HEK293 (cell line): ENCODE measurements at regions not wholly inside any gene's neighbourhood (a gene's known extent, or its start where the extent isn't known, plus 50 kb on each side); places are given as distances from the start of the nearest gene placed in this dataset.

ENCODE experiments used
- CTCF ChIA-PET: fragments of 350-600 bp; formaldehyde crosslinking; extraction: SDS; loops from one replicate; lab custom pipeline; 2021; ENCODE audit warnings: antibody characterized with exemption; lab: Yijun Ruan, JAX
- POLR2A ChIA-PET: fragments of 300-600 bp; formaldehyde crosslinking; extraction: SDS; loops from one replicate; lab custom pipeline; 2020; ENCODE audit warnings: antibody characterized with exemption, inconsistent platforms; lab: Yijun Ruan, JAX
- H3K27ac ChIP-seq: fragments of 200-500 bp; sonication (Bioruptor generic); 2 replicates; pipeline ENCODE4 v1.5.1; 2014; ENCODE audit warnings: low read depth, low read length, control low read depth, inconsistent platforms; ENCODE audit errors: extremely low read depth
- H3K36me3 ChIP-seq, 2 experiments: fragments of 200-500 bp in 1 of 2; sonication (Bioruptor generic) in 1 of 2; 1 replicate in 1 of 2; 2 replicates in 1 of 2; pipeline ENCODE4 v1.5.1; 2014 to 2017; ENCODE audit warnings: inconsistent platforms in 2 of 2, low read length in 2 of 2; ENCODE audit not compliant: control insufficient read depth in 2 of 2, insufficient read depth in 1 of 2
- H3K4me1 ChIP-seq: fragments of 200-500 bp; sonication (Bioruptor generic); 2 replicates; pipeline ENCODE4 v1.5.1; 2014; ENCODE audit warnings: mild to moderate bottlenecking, low read length, inconsistent platforms; ENCODE audit not compliant: control insufficient read depth, insufficient read depth
- H3K4me3 ChIP-seq: 2 replicates; pipeline ENCODE4 v1.5.1; 2011; ENCODE audit warnings: low read depth, mild to moderate bottlenecking, control low read depth, low read length, moderate library complexity
- H3K9me3 ChIP-seq: fragments of 200-500 bp; sonication (Bioruptor generic); 2 replicates; pipeline ENCODE4 v1.5.1; 2014; ENCODE audit warnings: low read depth, low read length, inconsistent platforms; ENCODE audit not compliant: control insufficient read depth, insufficient read depth
- GLIS2 ChIP-seq: fragments of 450-650 bp; formaldehyde crosslinking; IDR thresholded peaks from 2 replicates; pipeline ENCODE4 v1.5.1; 2016; ENCODE audit warnings: missing biosample characterization, missing genetic modification characterization
- KLF10 ChIP-seq: fragments of 450-650 bp; IDR thresholded peaks from 2 replicates; pipeline ENCODE4 v1.5.1; 2018; ENCODE audit warnings: missing biosample characterization, mild to moderate bottlenecking, missing genetic modification characterization
- MEIS1 ChIP-seq: sonication (generic); formaldehyde crosslinking; IDR thresholded peaks from 2 replicates; pipeline ENCODE4 v1.8.1; 2022; ENCODE audit warnings: missing genetic modification reagents, mild to moderate bottlenecking, borderline replicate concordance
- WT1 ChIP-seq: fragments of 450-650 bp; formaldehyde crosslinking; IDR thresholded peaks from 2 replicates; pipeline ENCODE4 v1.5.1; 2016; ENCODE audit warnings: missing biosample characterization, missing genetic modification characterization
- ZBTB7A ChIP-seq: fragments of 450-650 bp; formaldehyde crosslinking; IDR thresholded peaks from 2 replicates; pipeline ENCODE4 v1.5.1; 2016; ENCODE audit warnings: low read depth, missing biosample characterization, missing genetic modification characterization
- ZNF133 ChIP-seq: fragments of 450-650 bp; formaldehyde crosslinking; IDR thresholded peaks from 2 replicates; pipeline ENCODE4 v1.5.1; 2016; ENCODE audit warnings: missing biosample characterization, missing genetic modification characterization
- ZNF202 ChIP-seq: fragments of 450-650 bp; formaldehyde crosslinking; IDR thresholded peaks from 2 replicates; pipeline ENCODE4 v1.5.1; 2016; ENCODE audit warnings: missing biosample characterization, missing genetic modification characterization, borderline replicate concordance
- ZNF211 ChIP-seq: fragments of 450-650 bp; formaldehyde crosslinking; IDR thresholded peaks from 2 replicates; pipeline ENCODE4 v1.5.1; 2016; ENCODE audit warnings: low read depth, missing biosample characterization, missing genetic modification characterization
- ZNF221 ChIP-seq: fragments of 450-650 bp; formaldehyde crosslinking; IDR thresholded peaks from 2 replicates; pipeline ENCODE4 v1.5.1; 2017; ENCODE audit warnings: missing biosample characterization, missing genetic modification characterization, borderline replicate concordance
- ZNF239 ChIP-seq: fragments of 450-650 bp; formaldehyde crosslinking; IDR thresholded peaks from 2 replicates; pipeline ENCODE4 v1.5.1; 2016; ENCODE audit warnings: missing biosample characterization, missing genetic modification characterization
- ZNF292 ChIP-seq: fragments of 450-650 bp; formaldehyde crosslinking; IDR thresholded peaks from 2 replicates; pipeline ENCODE4 v1.5.1; 2016; ENCODE audit warnings: low read depth, missing biosample characterization, missing genetic modification characterization, borderline replicate concordance
- ZNF394 ChIP-seq: fragments of 450-650 bp; formaldehyde crosslinking; IDR thresholded peaks from 2 replicates; pipeline ENCODE4 v1.5.1; 2016; ENCODE audit warnings: missing biosample characterization, missing genetic modification characterization, mild to moderate bottlenecking, moderate library complexity, borderline replicate concordance
- ZNF544 ChIP-seq: fragments of 450-650 bp; formaldehyde crosslinking; IDR thresholded peaks from 2 replicates; pipeline ENCODE4 v1.5.0; 2017; ENCODE audit warnings: missing biosample characterization, missing genetic modification characterization
- ZNF560 ChIP-seq: fragments of 450-650 bp; formaldehyde crosslinking; IDR thresholded peaks from 2 replicates; pipeline ENCODE4 v1.5.1; 2017; ENCODE audit warnings: missing biosample characterization, missing genetic modification characterization, borderline replicate concordance
- ZNF626 ChIP-seq: fragments of 450-650 bp; sonication (Bioruptor Pico); formaldehyde crosslinking; IDR thresholded peaks from 2 replicates; pipeline ENCODE4 v1.5.1; 2018; ENCODE audit warnings: missing biosample characterization, missing genetic modification characterization, inconsistent platforms
- TF ChIP-seq, protein P1 (sequence below): fragments of 450-650 bp; formaldehyde crosslinking; IDR thresholded peaks from 2 replicates; pipeline ENCODE4 v1.5.1; 2016; ENCODE audit warnings: missing biosample characterization, missing genetic modification characterization, borderline replicate concordance
- TF ChIP-seq, protein P2 (sequence below): fragments of 450-650 bp; formaldehyde crosslinking; IDR thresholded peaks from 2 replicates; pipeline ENCODE4 v1.5.1; 2016; ENCODE audit warnings: missing biosample characterization, missing genetic modification characterization
- TF ChIP-seq, protein P3 (sequence below): fragments of 450-650 bp; formaldehyde crosslinking; IDR thresholded peaks from 2 replicates; pipeline ENCODE4 v1.5.1; 2017; ENCODE audit warnings: missing biosample characterization, missing genetic modification characterization
- TF ChIP-seq, protein P4 (sequence below): fragments of 450-650 bp; formaldehyde crosslinking; IDR thresholded peaks from 2 replicates; pipeline ENCODE4 v1.5.0; 2017; ENCODE audit warnings: missing biosample characterization, missing genetic modification characterization, borderline replicate concordance
- TF ChIP-seq, protein P5 (sequence below): fragments of 450-650 bp; formaldehyde crosslinking; IDR thresholded peaks from 2 replicates; pipeline ENCODE4 v1.5.1; 2016; ENCODE audit warnings: missing biosample characterization, missing genetic modification characterization, low read depth
- TF ChIP-seq, protein P6 (sequence below): fragments of 450-650 bp; formaldehyde crosslinking; IDR thresholded peaks from 2 replicates; pipeline ENCODE4 v1.5.1; 2016; ENCODE audit warnings: missing biosample characterization, missing genetic modification characterization

DNA sequence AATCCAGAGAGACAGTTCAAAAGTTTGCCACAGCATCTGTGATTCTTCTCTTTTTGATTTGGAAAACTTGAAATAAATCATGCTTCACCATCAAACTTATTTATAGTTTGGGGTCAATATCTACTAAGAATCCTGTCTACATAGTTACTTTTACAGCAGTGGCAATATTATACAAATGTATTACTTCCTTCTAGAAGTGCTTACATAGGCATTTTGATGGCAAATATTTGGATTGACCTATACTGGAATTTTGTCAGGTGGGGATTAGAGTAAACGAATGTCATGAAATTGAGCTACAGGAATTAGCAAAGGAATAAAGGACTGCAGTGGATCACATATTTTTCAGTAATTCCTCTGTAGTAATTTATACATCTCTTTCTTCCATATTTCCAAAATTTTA is 1885.5 kb upstream of the ADGRL3 start (continued):
- TF ChIP-seq, protein P1, sequence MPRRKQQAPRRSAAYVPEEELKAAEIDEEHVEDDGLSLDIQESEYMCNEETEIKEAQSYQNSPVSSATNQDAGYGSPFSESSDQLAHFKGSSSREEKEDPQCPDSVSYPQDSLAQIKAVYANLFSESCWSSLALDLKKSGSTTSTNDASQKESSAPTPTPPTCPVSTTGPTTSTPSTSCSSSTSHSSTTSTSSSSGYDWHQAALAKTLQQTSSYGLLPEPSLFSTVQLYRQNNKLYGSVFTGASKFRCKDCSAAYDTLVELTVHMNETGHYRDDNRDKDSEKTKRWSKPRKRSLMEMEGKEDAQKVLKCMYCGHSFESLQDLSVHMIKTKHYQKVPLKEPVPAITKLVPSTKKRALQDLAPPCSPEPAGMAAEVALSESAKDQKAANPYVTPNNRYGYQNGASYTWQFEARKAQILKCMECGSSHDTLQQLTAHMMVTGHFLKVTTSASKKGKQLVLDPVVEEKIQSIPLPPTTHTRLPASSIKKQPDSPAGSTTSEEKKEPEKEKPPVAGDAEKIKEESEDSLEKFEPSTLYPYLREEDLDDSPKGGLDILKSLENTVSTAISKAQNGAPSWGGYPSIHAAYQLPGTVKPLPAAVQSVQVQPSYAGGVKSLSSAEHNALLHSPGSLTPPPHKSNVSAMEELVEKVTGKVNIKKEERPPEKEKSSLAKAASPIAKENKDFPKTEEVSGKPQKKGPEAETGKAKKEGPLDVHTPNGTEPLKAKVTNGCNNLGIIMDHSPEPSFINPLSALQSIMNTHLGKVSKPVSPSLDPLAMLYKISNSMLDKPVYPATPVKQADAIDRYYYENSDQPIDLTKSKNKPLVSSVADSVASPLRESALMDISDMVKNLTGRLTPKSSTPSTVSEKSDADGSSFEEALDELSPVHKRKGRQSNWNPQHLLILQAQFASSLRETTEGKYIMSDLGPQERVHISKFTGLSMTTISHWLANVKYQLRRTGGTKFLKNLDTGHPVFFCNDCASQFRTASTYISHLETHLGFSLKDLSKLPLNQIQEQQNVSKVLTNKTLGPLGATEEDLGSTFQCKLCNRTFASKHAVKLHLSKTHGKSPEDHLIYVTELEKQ (tag by site-specific recombination) = no peak

DNA sequence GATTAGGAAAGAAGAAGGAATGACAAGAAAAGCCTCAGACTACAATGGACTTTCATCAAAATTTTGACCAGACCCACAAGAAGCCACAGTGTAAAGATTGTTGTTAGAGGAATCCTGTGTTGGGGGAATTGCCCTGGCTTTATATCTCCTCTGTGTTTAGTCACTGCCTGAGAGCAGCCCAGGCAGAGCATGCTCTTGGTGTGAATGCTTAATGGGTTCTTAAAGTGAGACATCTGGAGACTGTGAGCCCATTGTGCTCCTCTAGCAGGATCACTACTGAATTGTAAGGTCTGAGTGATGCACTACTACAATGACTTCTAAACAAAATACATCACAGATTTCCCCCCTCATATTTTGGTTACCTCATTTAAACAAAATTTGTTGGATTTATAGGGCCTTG is 1860.5 kb upstream of the ADGRL3 start:
- ChIA-PET POLR2A (no interaction called here), CTCF (no interaction called here)
- Histone ChIP-seq H3K27ac (no peak overlapping the region), H3K4me3 (no peak overlapping the region), H3K36me3 (no peaks in the 10 kb centered on the region), H3K4me1 (no peaks in the 10 kb centered on the region), H3K9me3 (no peaks in the 10 kb centered on the region)
- TF ChIP-seq ZNF133 (tag by site-specific recombination) (no peak), ZNF239 (tag by site-specific recombination) (no peak), ZNF292 (tag by site-specific recombination) (no peak), ZNF202 (tag by site-specific recombination) (no peak), GLIS2 (no peak), ZNF221 (no peak), ZNF211 (tag by site-specific recombination) (no peak), ZNF394 (tag by site-specific recombination) (no peak), ZBTB7A (no peak), MEIS1 (CRISPR knock-in tag) (no peak), ZNF544 (no peak), ZNF560 (tag by site-specific recombination) (no peak), WT1 (no peak), ZNF626 (tag by site-specific recombination) (no peak), KLF10 (no peak)
- TF ChIP-seq, protein P2, sequence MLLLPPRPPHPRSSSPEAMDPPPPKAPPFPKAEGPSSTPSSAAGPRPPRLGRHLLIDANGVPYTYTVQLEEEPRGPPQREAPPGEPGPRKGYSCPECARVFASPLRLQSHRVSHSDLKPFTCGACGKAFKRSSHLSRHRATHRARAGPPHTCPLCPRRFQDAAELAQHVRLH (tag by site-specific recombination) = no peak
- TF ChIP-seq, protein P3, sequence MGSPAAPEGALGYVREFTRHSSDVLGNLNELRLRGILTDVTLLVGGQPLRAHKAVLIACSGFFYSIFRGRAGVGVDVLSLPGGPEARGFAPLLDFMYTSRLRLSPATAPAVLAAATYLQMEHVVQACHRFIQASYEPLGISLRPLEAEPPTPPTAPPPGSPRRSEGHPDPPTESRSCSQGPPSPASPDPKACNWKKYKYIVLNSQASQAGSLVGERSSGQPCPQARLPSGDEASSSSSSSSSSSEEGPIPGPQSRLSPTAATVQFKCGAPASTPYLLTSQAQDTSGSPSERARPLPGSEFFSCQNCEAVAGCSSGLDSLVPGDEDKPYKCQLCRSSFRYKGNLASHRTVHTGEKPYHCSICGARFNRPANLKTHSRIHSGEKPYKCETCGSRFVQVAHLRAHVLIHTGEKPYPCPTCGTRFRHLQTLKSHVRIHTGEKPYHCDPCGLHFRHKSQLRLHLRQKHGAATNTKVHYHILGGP (tag by site-specific recombination) = no peak
- TF ChIP-seq, protein P4, sequence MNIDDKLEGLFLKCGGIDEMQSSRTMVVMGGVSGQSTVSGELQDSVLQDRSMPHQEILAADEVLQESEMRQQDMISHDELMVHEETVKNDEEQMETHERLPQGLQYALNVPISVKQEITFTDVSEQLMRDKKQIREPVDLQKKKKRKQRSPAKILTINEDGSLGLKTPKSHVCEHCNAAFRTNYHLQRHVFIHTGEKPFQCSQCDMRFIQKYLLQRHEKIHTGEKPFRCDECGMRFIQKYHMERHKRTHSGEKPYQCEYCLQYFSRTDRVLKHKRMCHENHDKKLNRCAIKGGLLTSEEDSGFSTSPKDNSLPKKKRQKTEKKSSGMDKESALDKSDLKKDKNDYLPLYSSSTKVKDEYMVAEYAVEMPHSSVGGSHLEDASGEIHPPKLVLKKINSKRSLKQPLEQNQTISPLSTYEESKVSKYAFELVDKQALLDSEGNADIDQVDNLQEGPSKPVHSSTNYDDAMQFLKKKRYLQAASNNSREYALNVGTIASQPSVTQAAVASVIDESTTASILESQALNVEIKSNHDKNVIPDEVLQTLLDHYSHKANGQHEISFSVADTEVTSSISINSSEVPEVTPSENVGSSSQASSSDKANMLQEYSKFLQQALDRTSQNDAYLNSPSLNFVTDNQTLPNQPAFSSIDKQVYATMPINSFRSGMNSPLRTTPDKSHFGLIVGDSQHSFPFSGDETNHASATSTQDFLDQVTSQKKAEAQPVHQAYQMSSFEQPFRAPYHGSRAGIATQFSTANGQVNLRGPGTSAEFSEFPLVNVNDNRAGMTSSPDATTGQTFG (tag by site-specific recombination) = no peak
- TF ChIP-seq, protein P5, sequence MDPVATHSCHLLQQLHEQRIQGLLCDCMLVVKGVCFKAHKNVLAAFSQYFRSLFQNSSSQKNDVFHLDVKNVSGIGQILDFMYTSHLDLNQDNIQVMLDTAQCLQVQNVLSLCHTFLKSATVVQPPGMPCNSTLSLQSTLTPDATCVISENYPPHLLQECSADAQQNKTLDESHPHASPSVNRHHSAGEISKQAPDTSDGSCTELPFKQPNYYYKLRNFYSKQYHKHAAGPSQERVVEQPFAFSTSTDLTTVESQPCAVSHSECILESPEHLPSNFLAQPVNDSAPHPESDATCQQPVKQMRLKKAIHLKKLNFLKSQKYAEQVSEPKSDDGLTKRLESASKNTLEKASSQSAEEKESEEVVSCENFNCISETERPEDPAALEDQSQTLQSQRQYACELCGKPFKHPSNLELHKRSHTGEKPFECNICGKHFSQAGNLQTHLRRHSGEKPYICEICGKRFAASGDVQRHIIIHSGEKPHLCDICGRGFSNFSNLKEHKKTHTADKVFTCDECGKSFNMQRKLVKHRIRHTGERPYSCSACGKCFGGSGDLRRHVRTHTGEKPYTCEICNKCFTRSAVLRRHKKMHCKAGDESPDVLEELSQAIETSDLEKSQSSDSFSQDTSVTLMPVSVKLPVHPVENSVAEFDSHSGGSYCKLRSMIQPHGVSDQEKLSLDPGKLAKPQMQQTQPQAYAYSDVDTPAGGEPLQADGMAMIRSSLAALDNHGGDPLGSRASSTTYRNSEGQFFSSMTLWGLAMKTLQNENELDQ = no peak
- TF ChIP-seq, protein P6, sequence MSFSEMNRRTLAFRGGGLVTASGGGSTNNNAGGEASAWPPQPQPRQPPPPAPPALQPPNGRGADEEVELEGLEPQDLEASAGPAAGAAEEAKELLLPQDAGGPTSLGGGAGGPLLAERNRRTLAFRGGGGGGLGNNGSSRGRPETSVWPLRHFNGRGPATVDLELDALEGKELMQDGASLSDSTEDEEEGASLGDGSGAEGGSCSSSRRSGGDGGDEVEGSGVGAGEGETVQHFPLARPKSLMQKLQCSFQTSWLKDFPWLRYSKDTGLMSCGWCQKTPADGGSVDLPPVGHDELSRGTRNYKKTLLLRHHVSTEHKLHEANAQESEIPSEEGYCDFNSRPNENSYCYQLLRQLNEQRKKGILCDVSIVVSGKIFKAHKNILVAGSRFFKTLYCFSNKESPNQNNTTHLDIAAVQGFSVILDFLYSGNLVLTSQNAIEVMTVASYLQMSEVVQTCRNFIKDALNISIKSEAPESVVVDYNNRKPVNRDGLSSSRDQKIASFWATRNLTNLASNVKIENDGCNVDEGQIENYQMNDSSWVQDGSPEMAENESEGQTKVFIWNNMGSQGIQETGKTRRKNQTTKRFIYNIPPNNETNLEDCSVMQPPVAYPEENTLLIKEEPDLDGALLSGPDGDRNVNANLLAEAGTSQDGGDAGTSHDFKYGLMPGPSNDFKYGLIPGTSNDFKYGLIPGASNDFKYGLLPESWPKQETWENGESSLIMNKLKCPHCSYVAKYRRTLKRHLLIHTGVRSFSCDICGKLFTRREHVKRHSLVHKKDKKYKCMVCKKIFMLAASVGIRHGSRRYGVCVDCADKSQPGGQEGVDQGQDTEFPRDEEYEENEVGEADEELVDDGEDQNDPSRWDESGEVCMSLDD (tag by site-specific recombination) = no peak
